ENCODE measurements at regions not wholly inside any gene's neighbourhood (a gene's known extent, or its start where the extent isn't known, plus 50 kb on each side); places are given as distances from the start of the nearest gene placed in this dataset.
"Not testable (repeated sequence)": the region's sequence is repeated elsewhere in the genome, so short reads cannot be mapped to it uniquely, and the experiment has no call there.

- not testable (repeated sequence) for TF ChIP-seq CTCF (conservative IDR thresholded peaks at IDR 0.05; ENCODE audit: low read depth, low read length); EZH2 (IDR thresholded peaks at IDR 0.05; ENCODE audit: borderline replicate concordance, low read depth, low read length, poor library complexity, severe bottlenecking)
Observed at GRCh38 chr12:31178875-31179274, 105.2 kb downstream of the DDX11 start.
